ENCODE measurements at regions not wholly inside any gene's neighbourhood (a gene's known extent, or its start where the extent isn't known, plus 50 kb on each side); places are given as distances from the start of the nearest gene placed in this dataset.

GRCh38 chr2:149729586-149729985 is 142.0 kb upstream of the MMADHC start:
- peaks cover 11 to 12% of the 10 kb centered on the region in 2 experiments for H3K4me1 Mint-ChIP-seq
- Histone ChIP-seq H4K91ac (ENCODE audit: insufficient read length, low read depth, low read length) (no peak overlapping the region), H3K27ac (ENCODE audit: insufficient read length, low read depth, low read length) (no peak overlapping the region), H2AFZ (ENCODE audit: low read length) (no peak overlapping the region), H3K9ac (ENCODE audit: extremely low read depth, insufficient read length, low read length) (no peak overlapping the region), H4K20me1 (ENCODE audit: control insufficient read depth, insufficient read depth, insufficient read length) (no peaks in the 10 kb centered on the region), H2BK120ac (ENCODE audit: low read depth, low read length, poor library complexity, severe bottlenecking) (no peak overlapping the region), H3K14ac (ENCODE audit: insufficient read depth, low read length) (no peak overlapping the region), H3K23ac (ENCODE audit: insufficient read length, low read depth, low read length) (no peak overlapping the region), H3T11ph (ENCODE audit: low read length) (no peak overlapping the region), H3K79me2 (ENCODE audit: insufficient read depth, low read length) (no peaks in the 10 kb centered on the region), H3K56ac (ENCODE audit: insufficient read length, low read depth, low read length) (no peak overlapping the region), H2BK15ac (ENCODE audit: low read depth, low read length) (no peak overlapping the region), H3K9me3 (ENCODE audit: control insufficient read depth, low read depth, low read length) (no peaks in the 10 kb centered on the region), H2BK5ac (ENCODE audit: insufficient read length, low read length) (no peak overlapping the region), H3K4me2 (ENCODE audit: insufficient read depth, insufficient read length, low read length) (no peak overlapping the region), H3K4me1 (ENCODE audit: insufficient read depth, low read length) (peaks cover 2% of the 10 kb centered on the region; the same call in 1 of the 2 replicates), H3K4ac (ENCODE audit: low read depth, low read length) (no peak overlapping the region), H2BK12ac (ENCODE audit: insufficient read length, low read depth, low read length) (no peak overlapping the region), H2AK5ac (ENCODE audit: insufficient read length, low read length) (no peak overlapping the region), H4K5ac (ENCODE audit: insufficient read length, low read depth, low read length) (no peak overlapping the region), H4K8ac (replicated peaks; ENCODE audit: insufficient read length, low read depth, low read length) (no peak overlapping the region), H3K79me1 (ENCODE audit: insufficient read depth, low read depth, low read length, poor library complexity, severe bottlenecking) (no peaks in the 10 kb centered on the region), H3K23me2 (ENCODE audit: insufficient read length, low read depth, low read length, poor library complexity, severe bottlenecking) (no peaks in the 10 kb centered on the region), H3K18ac (ENCODE audit: insufficient read length, low read depth, low read length) (no peak overlapping the region), H3K27me3 (ENCODE audit: insufficient read depth, low read length) (no peaks in the 10 kb centered on the region), H2BK20ac (ENCODE audit: low read depth, low read length, poor library complexity, severe bottlenecking) (no peak overlapping the region)
- no CpG with 5 or more reads among the region's 3 CpGs for WGBS (ENCODE audit: extremely low coverage, insufficient read length, low lambda C conversion rate)
- no peak overlapping the region for H3K27ac Mint-ChIP-seq
- H3K36me3 Mint-ChIP-seq (ENCODE audit: insufficient read depth in 1 of 3, low read depth in 3 of 3), result no peaks in the 10 kb centered on the region
- no peaks in the 10 kb centered on the region; the same call in 1 of the 2 replicates for H3K27me3 Mint-ChIP-seq (ENCODE audit: low read depth)
- DNase-seq, result no peak
- no peak for TF ChIP-seq CTCF (conservative IDR thresholded peaks at IDR 0.05)
- no peak overlapping the region for H3K4me3 Mint-ChIP-seq
- no peaks in the 10 kb centered on the region for H3K9me3 Mint-ChIP-seq
